Gastrocnemius medialis (tissue), 4 donors: ENCODE measurements at regions not wholly inside any gene's neighbourhood (a gene's known extent, or its start where the extent isn't known, plus 50 kb on each side); places are given as distances from the start of the nearest gene placed in this dataset.

Experiments
- ATAC-seq, 2 donors: fragments of 150-250 bp; one replicate each; pipeline ENCODE4 v1.9.1; 2016
- DNase-seq, 2 donors: peaks; one replicate each; pipeline ENCODE4 v3.0.0-alpha.2; 2019
- H3K27ac ChIP-seq, 4 donors: fragments of 200-600 bp; sonication (generic); 1 replicate in 1 of 4; 2 replicates in 3 of 4; pipeline ENCODE4 v1.5.1; 2016 to 2018; ENCODE audit warnings: mild to moderate bottlenecking in 2 of 4, moderate library complexity in 1 of 4
- H3K27me3 ChIP-seq, 3 donors: fragments of 200-600 bp; sonication (generic) in 2 of 3; 1 replicate in 1 of 3; 2 replicates in 2 of 3; pipeline versions ENCODE4 v1.5.1 to v1.6.0; 2016 to 2019; ENCODE audit warnings: mild to moderate bottlenecking in 1 of 3, moderate library complexity in 1 of 3
- H3K36me3 ChIP-seq, 2 donors: fragments of 200-600 bp; sonication (generic) in 1 of 2; one replicate each; pipeline ENCODE4 v1.5.1; 2017 to 2018
- H3K4me1 ChIP-seq, 2 donors: fragments of 200-600 bp; sonication (generic) in 1 of 2; one replicate each; pipeline ENCODE4 v1.5.1; 2016 to 2017; ENCODE audit warnings: mild to moderate bottlenecking in 2 of 2
- H3K4me3 ChIP-seq, 4 donors: fragments of 200-600 bp; sonication (generic) in 3 of 4; 1 replicate in 1 of 4; 2 replicates in 3 of 4; pipeline ENCODE4 v1.5.1; 2016 to 2019; ENCODE audit warnings: mild to moderate bottlenecking in 2 of 4
- H3K9me3 ChIP-seq, 3 donors: fragments of 200-600 bp; sonication (generic) in 2 of 3; 1 replicate in 1 of 3; 2 replicates in 2 of 3; pipeline ENCODE4 v1.5.1; 2016 to 2019
- POLR2A ChIP-seq, 2 donors: fragments of 450-650 bp; IDR thresholded peaks; one replicate each; pipeline ENCODE4 v1.6.1; 2017; ENCODE audit warnings: antibody characterized with exemption in 2 of 2, mild to moderate bottlenecking in 2 of 2, moderate library complexity in 2 of 2
- in situ Hi-C, 4 donors: fragments of 200-750 bp; cut with MboI; loops; one replicate each; pipeline versions ENCODE4 v1.15.0 to v1.8.0; 2017; ENCODE audit warnings: low sequenced_read_pairs in 4 of 4
- intact Hi-C: fragments of 100-400 bp; cut with DNase I; formaldehyde crosslinking; loops from one replicate; pipeline ENCODE4 v1.15.1; 2023; ENCODE audit warnings: low total_unique reads
- TF ChIP-seq, protein P1 (sequence below), 5 experiments: fragments of 450-650 bp in 3 of 5; fragments of 200-600 bp in 2 of 5; sonication (generic) in 2 of 5; IDR thresholded peaks in 4 of 5; conservative IDR thresholded peaks in 1 of 5; 1 replicate in 4 of 5; 2 replicates in 1 of 5; pipeline ENCODE4 v1.5.1; 2016 to 2019; ENCODE audit warnings: antibody characterized with exemption in 5 of 5, mild to moderate bottlenecking in 3 of 5, moderate library complexity in 3 of 5

DNA sequence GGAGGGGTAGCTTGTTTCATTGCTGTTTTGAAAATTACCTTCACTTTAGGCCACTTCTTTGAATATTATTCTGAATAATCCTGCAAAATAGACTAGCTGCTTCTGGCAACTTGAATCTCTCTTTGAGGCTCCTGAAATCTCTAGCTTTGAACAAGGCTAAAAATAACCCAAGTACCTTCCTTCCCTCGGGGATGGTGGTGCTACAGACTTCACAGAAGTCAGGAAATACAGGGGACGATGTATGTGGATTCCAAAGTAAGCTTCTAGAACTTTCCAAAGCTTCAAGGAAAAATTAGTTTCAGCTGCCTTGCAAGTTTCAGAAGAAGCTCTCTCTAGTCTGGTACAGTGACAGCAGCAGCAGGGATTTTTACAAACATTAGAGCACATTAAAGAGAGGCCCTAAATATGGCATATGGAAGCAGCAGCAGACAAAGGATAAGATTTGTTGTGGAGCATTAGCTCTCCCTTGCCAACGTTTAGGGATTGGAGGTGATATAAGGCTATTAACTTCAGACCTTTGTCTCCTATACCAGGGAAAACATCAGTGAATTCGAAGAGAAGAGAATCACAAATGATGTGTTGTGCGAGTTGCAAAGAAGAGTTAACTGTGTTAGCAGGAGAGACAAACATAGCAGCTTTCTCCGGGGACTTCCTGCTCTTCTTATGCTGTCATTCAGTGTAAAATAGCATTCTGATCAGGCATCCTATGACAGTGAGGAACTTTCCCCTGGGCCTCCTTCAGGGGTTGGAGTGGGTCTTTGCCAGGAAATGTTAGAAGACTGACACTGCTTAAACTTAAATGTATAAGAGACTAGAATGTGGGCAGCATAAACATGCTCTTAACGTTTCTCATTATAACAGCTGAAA is 783.0 kb upstream of the ARPP21 start:
- in situ Hi-C loops = no loop called here

DNA sequence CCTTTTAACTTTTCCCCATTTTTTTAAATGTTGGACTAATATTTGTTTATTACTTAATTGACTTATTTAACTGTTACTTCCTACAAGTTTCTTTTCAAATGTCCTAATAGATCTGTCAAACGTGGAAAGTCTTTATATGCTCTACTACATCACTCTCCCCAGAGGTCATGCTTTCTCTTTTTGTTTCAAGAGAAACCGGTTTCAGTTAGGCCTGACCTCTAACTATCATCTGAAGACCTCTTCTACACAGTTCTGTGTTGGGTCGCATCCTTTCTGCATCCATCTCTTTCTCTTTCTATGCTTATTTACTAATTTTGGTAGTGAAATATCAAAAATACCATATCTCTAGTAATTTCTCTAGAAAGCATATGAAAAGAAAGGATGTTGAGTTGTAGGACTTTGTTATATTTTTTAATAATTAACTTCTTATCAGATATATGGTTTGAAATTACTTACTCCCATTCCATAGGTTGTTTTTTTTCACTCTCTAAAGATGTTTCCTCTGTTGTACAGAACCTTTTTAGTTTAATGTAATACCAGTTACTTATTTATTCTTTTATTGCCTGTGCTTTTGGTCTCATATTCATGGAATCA is 781.2 kb upstream of the ARPP21 start:
- Histone ChIP-seq H3K27ac (no peak overlapping the region), H3K4me3 (no peak overlapping the region), H3K36me3 (no peaks in the 10 kb centered on the region), H3K9me3 (no peaks in the 10 kb centered on the region), H3K27me3 (no peaks in the 10 kb centered on the region), H3K4me1 (no peaks in the 10 kb centered on the region)
- no peak for ATAC-seq
- TF ChIP-seq, protein P1, sequence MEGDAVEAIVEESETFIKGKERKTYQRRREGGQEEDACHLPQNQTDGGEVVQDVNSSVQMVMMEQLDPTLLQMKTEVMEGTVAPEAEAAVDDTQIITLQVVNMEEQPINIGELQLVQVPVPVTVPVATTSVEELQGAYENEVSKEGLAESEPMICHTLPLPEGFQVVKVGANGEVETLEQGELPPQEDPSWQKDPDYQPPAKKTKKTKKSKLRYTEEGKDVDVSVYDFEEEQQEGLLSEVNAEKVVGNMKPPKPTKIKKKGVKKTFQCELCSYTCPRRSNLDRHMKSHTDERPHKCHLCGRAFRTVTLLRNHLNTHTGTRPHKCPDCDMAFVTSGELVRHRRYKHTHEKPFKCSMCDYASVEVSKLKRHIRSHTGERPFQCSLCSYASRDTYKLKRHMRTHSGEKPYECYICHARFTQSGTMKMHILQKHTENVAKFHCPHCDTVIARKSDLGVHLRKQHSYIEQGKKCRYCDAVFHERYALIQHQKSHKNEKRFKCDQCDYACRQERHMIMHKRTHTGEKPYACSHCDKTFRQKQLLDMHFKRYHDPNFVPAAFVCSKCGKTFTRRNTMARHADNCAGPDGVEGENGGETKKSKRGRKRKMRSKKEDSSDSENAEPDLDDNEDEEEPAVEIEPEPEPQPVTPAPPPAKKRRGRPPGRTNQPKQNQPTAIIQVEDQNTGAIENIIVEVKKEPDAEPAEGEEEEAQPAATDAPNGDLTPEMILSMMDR (IDR thresholded peaks at IDR 0.05 in 4 of 5, conservative IDR thresholded peaks at IDR 0.05 in 1 of 5) = no peak
- no peak for TF ChIP-seq POLR2A (IDR thresholded peaks at IDR 0.05)
- intact Hi-C loops = no loop called here
- no peak for DNase-seq
- in situ Hi-C loops = no loop called here

More for the DNA sequence above, 783.0 kb upstream of the ARPP21 start:
- Histone ChIP-seq H3K4me1 (no peaks in the 10 kb centered on the region), H3K4me3 (no peak overlapping the region), H3K9me3 (no peaks in the 10 kb centered on the region), H3K27me3 (no peaks in the 10 kb centered on the region), H3K36me3 (no peaks in the 10 kb centered on the region), H3K27ac (no peak overlapping the region)
- no peak for TF ChIP-seq POLR2A (IDR thresholded peaks at IDR 0.05)
- TF ChIP-seq, protein P1 (IDR thresholded peaks at IDR 0.05 in 4 of 5, conservative IDR thresholded peaks at IDR 0.05 in 1 of 5) = no peak
- no peak for DNase-seq
- intact Hi-C loops = no loop called here
- ATAC-seq = no peak

DNA sequence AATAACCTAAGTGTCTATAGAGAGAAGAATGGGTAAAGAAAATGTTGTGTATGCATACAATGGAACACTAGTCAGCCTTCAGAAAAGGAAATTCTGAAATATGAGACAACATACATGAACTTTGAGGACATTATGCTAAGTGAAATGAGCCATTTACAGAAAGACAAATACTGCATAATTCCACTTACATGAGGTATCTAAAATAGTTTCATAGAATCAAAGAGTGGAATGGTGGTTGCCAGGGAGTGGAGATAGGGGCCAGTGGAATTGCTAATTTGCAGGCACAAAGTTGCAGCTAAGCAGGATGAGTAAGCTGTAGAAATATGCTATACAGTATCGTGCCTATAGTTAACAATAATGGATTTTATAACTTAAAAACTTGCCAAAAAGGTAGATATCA is 779.6 kb upstream of the ARPP21 start:
- TF ChIP-seq, protein P1 (IDR thresholded peaks at IDR 0.05 in 4 of 5, conservative IDR thresholded peaks at IDR 0.05 in 1 of 5) = no peak
- no peaks in the 10 kb centered on the region for H3K4me1 ChIP-seq
- H3K27me3 ChIP-seq = no peaks in the 10 kb centered on the region
- no peaks in the 10 kb centered on the region for H3K9me3 ChIP-seq
- H3K4me3 ChIP-seq = no peak overlapping the region
- intact Hi-C loops (no loop called here), in situ Hi-C loops (no loop called here)
- no peak for DNase-seq
- ATAC-seq = no peak
- no peaks in the 10 kb centered on the region for H3K36me3 ChIP-seq
- no peak overlapping the region for H3K27ac ChIP-seq

DNA sequence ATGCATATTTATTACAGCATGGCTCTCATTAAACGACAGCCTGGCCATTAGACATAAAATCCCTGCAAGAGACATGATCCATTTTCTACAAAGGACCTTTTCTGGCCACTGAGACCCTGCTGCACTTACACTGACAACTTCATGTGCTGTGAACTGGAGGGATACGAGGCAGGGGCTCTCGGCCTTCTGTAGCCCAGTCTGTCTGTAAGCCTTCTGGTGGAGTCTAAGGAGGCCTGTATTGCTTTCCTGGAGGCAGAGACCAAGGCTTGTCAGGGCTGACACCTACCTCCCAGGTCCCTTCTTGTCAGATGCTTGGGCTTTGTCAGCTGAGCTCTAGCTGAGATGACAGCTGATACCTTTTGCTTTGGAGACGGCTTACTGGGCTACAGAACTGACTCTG is 776.9 kb upstream of the ARPP21 start:
- ATAC-seq (no peak), DNase-seq (no peak)
- H3K4me1 ChIP-seq = no peaks in the 10 kb centered on the region
- H3K9me3 ChIP-seq = no peaks in the 10 kb centered on the region
- TF ChIP-seq, protein P1 (IDR thresholded peaks at IDR 0.05 in 4 of 5, conservative IDR thresholded peaks at IDR 0.05 in 1 of 5) = no peak
- no peak for TF ChIP-seq POLR2A (IDR thresholded peaks at IDR 0.05)
- no peak overlapping the region for H3K27ac ChIP-seq
- no peaks in the 10 kb centered on the region for H3K27me3 ChIP-seq
- H3K4me3 ChIP-seq = no peak overlapping the region
- in situ Hi-C loops = no loop called here
- no peaks in the 10 kb centered on the region for H3K36me3 ChIP-seq
- intact Hi-C loops = no loop called here
